ENCODE measurements at regions not wholly inside any gene's neighbourhood (a gene's known extent, or its start where the extent isn't known, plus 50 kb on each side); places are given as distances from the start of the nearest gene placed in this dataset.

DNA sequence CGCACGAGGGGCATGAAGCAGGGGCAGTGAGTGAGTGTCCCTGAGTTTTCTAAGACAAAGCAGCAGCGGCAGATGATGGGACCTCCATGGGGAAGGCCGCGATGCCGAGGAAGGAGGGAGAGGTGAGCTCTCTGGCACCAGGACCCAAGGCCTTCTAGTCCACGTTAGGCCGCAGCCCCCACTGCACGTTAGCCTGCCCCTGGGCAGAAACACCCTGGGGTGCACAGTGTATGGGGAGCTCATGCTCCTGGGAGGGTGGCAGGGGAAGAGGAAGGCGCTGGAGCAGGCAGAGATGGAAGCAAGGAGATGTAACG is 97.3 kb upstream of the IKZF1 start:
- TF ChIP-seq, protein P1, sequence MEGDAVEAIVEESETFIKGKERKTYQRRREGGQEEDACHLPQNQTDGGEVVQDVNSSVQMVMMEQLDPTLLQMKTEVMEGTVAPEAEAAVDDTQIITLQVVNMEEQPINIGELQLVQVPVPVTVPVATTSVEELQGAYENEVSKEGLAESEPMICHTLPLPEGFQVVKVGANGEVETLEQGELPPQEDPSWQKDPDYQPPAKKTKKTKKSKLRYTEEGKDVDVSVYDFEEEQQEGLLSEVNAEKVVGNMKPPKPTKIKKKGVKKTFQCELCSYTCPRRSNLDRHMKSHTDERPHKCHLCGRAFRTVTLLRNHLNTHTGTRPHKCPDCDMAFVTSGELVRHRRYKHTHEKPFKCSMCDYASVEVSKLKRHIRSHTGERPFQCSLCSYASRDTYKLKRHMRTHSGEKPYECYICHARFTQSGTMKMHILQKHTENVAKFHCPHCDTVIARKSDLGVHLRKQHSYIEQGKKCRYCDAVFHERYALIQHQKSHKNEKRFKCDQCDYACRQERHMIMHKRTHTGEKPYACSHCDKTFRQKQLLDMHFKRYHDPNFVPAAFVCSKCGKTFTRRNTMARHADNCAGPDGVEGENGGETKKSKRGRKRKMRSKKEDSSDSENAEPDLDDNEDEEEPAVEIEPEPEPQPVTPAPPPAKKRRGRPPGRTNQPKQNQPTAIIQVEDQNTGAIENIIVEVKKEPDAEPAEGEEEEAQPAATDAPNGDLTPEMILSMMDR (IDR thresholded peaks at IDR 0.05; ENCODE audit: low read depth, low read length) = no peak
- TF ChIP-seq EZH2phosphoT487 (IDR thresholded peaks at IDR 0.05; ENCODE audit: low read depth) = no peak

Data from OCI-LY3 (cell line).